ENCODE measurements at regions not wholly inside any gene's neighbourhood (a gene's known extent, or its start where the extent isn't known, plus 50 kb on each side); places are given as distances from the start of the nearest gene placed in this dataset.

- no peak for DNase-seq (ENCODE audit: low read depth)
- in situ Hi-C loops (cut with HindIII; ENCODE audit: low sequenced_read_pairs), result no loop called here
- no peak overlapping the region for H3K4me3 ChIP-seq (ENCODE audit: low read depth, low read length)
- no peak for TF ChIP-seq CTCF (IDR thresholded peaks at IDR 0.05; ENCODE audit: low read depth, low read length, missing control alignments)
These were observed 113.3 kb upstream of the ERCC4 start for GRCh38 chr16:13806671-13807070.

- H3K4me3 ChIP-seq (ENCODE audit: low read depth, low read length), result no peak overlapping the region
- no peak for TF ChIP-seq CTCF (IDR thresholded peaks at IDR 0.05; ENCODE audit: low read depth, low read length, missing control alignments)
- in situ Hi-C loops (cut with HindIII; ENCODE audit: low sequenced_read_pairs), result no loop called here
- DNase-seq (ENCODE audit: low read depth), result no peak
These were observed 111.9 kb upstream of the ERCC4 start for GRCh38 chr16:13808102-13808501.

GRCh38 chr16:13809765-13810164 lies 110.2 kb upstream of the ERCC4 start:
- in situ Hi-C loops (cut with HindIII; ENCODE audit: low sequenced_read_pairs), result no loop called here
- no peak overlapping the region for H3K4me3 ChIP-seq (ENCODE audit: low read depth, low read length)
- TF ChIP-seq CTCF (IDR thresholded peaks at IDR 0.05; ENCODE audit: low read depth, low read length, missing control alignments), result no peak
- no peak for DNase-seq (ENCODE audit: low read depth)

GRCh38 chr16:13811834-13812233 lies 108.1 kb upstream of the ERCC4 start:
- in situ Hi-C loops (cut with HindIII; ENCODE audit: low sequenced_read_pairs), result no loop called here
- no peak for TF ChIP-seq CTCF (IDR thresholded peaks at IDR 0.05; ENCODE audit: low read depth, low read length, missing control alignments)
- H3K4me3 ChIP-seq (ENCODE audit: low read depth, low read length), result no peak overlapping the region
- DNase-seq (ENCODE audit: low read depth), result no peak

GRCh38 chr16:13816701-13817100 lies 103.3 kb upstream of the ERCC4 start:
- TF ChIP-seq CTCF (IDR thresholded peaks at IDR 0.05; ENCODE audit: low read depth, low read length, missing control alignments), result no peak
- in situ Hi-C loops (cut with HindIII; ENCODE audit: low sequenced_read_pairs), result no loop called here
- no peak for DNase-seq (ENCODE audit: low read depth)

GRCh38 chr16:13823501-13823900 lies 96.5 kb upstream of the ERCC4 start:
- no peak for DNase-seq (ENCODE audit: low read depth)
- no peak overlapping the region for H3K4me3 ChIP-seq (ENCODE audit: low read depth, low read length)
- no peak for TF ChIP-seq CTCF (IDR thresholded peaks at IDR 0.05; ENCODE audit: low read depth, low read length, missing control alignments)
- in situ Hi-C loops (cut with HindIII; ENCODE audit: low sequenced_read_pairs), result no loop called here

More at GRCh38 chr16:13816701-13817100, 103.3 kb upstream of the ERCC4 start:
- H3K4me3 ChIP-seq (ENCODE audit: low read depth, low read length), result no peak overlapping the region
